ENCODE measurements at regions not wholly inside any gene's neighbourhood (a gene's known extent, or its start where the extent isn't known, plus 50 kb on each side); places are given as distances from the start of the nearest gene placed in this dataset.

DNA sequence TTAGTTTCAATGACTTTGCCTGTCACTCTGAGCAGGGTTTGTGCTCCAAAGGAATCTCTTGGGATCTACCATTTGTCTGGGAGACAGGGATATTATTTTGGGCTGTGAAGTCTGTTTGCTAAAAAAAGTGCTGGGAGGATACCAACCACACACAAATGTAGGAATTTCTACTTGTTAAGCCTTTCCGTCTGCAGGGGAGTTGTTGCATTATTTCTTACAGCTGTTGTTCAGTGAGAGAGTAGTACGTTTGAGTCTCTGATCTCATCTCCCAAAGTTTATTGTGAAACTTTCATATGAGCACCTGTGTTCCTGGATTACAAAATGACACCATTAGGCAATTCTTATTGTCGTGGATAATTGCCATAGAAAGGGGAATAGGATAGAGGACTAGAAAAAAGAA, 78.3 kb upstream of the SEMA6A start:
- DNase-seq, result no peak

DNA sequence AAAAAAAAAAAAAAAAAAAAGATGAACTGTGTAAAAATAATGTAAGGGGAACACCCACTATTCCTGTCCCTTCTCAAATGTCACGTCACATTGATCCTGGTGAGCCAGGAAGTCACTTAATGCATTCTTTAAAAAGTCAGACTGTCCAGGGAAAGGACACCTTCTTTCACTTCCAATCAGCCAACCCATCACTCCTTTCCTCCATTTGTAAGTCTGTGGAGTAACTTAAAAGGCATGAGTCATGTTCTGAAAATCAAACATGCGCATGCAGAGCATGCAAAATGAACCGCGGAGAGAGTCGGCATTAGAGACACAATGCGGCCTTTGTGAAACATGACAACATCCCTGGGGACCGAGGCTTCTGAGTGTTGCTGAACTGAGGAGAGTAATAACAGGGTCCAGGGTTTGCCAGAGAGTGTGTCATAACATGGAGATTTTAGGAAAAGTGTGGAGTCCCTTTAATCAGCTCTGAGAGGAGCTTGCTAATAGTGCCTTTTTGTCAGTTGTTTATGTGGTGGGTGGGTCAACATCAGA, 77.6 kb upstream of the SEMA6A start:
- peak; percentile 60 for DNase-seq

DNA sequence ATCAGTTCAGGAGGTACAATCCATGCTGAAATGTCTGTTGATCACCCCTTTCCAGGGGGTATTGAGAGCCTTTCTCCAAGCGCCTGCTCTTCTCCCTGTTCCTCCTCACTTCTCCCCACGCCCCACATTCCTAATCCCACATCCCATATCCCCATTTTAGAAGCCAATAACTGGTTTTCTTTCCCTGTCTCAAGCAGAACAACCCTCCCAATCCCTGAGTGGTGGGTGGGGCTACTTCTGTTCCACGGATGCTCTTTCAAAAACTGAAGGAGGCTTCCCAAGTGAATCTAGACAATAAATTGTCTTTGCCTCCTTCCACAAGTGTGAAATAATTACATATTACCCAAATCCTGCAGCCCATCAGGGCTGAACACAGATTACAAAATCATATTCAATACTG, 77.0 kb upstream of the SEMA6A start:
- DNase-seq, result no peak

DNA sequence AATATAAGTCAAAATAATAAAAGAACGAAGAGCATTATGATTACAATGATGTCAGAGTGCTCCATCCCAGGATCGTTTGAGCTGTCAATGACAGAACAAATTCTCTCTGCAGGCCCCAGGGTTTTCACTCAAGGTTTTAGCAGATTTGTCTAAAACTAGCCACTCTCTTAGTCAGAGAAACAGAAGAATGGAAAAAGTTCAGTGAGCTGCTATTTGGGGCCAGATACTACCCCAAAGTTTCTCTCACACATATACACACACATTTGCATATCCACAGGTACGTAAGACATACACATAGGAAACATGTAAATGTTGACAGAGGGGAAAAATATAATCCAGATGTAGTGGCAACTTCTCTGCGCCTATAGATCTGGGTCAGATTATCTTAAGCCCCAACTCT, 76.3 kb upstream of the SEMA6A start:
- DNase-seq, result no peak

GRCh38 chr5:116650544-116650943, 75.9 kb upstream of the SEMA6A start:
- DNase-seq, result no peak

- DNase-seq, result no peak
Observed at GRCh38 chr5:116646611-116647289, 72.1 kb upstream of the SEMA6A start.

DNA sequence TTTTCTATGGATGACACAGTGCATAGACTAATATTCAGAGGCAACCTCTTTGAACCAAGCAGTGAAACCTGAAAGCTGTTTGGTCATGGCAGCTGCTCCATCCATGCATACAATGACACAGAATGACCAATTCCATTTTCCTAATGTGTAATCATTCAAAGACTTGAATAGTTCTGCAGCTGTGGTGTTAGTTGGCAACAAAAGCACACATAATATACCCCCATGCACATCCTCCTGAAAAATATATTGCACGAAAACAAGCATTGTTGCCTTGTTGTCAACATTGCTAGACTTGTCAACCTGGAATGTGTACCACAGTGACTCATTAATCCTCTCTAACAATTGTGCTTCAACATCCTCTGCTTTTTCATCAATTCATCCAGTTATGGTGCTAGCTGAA, 71.0 kb upstream of the SEMA6A start:
- DNase-seq, result no peak

DNA sequence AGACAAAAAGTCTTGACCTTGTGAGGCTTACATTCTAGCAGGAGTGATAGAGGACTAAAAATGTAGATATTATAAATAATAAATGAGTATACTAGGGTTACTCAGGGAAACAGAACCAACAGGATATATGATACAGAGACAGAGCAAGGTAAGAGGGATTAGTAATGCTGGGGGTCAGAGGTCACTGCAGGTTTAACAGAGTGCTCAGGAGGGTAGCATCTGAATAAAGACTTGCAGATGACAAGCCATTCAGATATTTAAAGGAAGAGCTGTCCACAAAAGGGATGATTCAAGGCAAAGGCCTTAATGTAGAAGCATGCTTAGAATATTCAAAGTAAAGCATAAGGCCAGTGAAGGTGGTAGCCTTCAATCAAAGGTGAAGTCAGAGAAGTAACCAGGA, 65.6 kb upstream of the SEMA6A start:
- no peak for DNase-seq

GRCh38 chr5:116637149-116637740, 62.6 kb upstream of the SEMA6A start:
- no peak for DNase-seq

GRCh38 chr5:116632890-116633289, 58.3 kb upstream of the SEMA6A start:
- no peak for DNase-seq

DNA sequence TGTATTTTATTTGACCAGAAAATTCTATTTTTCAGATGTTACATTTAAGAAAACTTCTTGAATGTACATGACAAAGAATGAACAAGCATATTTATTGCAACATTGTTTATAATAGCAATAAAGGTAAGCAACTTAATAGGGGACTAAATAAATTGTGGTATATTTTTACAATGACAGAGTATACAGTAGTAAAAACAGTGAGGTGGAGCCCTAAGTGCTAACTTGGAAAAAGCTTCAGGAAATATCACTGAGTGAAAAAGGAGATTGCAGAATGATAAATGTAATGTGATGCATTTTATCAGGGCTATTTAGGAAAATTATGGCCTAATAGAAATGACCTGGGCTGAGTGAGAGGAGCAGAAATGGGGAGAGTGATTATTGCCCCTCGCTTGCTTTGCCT, 56.5 kb upstream of the SEMA6A start:
- DNase-seq, result no peak

DNA sequence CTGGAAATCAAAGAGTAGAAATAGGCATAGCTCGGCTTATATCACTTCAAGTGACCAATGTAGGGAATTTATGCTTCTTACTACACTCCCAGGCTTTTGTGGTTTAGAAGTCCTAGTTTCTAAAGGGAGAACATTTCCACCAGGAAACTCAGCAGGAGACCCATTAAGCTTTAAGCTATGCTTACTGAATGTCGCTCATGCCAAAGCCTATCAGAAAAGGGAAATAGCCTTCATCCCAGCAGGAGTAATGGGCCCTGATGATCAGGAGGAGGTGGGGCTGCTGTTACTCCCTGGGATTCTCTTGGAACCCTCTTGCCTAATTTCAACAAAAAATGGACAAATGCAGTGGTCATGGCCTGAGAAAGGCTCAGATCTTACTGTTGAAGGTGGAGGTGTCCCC, 54.5 kb upstream of the SEMA6A start:
- DNase-seq, result no peak

DNA sequence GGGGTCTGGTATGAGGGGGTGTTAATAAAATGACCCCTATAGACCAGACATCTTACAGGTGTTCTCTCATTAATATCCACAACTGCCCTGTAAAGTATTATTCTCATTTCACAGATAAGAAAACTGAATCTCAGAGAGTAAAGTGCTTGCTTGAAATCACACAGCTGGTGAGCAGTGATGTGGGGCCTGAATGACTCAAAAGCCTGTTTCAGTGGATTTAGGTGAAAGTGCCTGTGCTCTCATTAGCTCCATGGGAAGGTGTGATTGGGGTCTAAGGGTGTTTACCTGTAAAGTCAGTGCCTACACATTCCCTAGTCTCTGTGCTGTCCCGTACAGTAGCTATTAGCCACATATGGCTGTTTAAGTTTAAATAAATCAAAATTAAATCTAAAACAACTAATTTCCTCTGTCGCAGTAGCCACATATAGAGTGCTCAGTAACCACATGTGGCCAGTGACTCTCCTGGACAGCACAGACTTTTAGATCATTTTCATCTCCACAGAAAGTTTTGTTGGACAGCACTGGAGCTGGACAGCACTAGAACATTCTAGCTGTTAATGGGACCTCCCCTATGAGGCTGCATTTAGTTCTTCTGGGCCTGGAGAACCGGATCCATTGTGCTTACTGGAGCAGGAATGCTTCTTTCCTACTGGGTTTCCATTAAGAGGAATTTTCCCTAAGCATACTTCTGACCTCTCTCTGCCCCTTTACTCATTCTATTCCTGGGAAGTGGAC, 52.5 kb upstream of the SEMA6A start:
- DNase-seq, result no peak

DNA sequence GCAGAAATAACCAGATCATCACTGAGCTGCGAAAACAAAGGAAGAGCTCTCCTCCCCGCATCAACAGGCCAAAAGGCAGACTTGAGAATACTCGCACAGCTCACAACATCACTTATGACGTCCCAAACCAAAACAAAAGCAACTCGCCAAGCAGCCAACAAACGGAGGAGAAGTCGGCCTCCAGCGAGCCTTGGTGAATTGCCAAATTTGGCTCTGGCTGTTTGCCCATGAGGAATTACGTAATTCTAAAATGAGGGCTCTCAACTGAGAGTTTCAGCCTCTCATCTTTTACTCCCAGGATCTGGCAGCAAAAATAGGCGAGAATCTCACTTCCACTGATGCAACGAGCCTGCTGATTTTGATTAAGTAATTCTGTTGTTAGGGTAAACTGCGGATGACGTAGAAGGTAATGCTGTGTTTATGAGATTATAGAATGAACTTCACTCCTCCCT, 51.7 kb upstream of the SEMA6A start:
- peak; percentile 9 for DNase-seq
